ENCODE measurements at regions not wholly inside any gene's neighbourhood (a gene's known extent, or its start where the extent isn't known, plus 50 kb on each side); places are given as distances from the start of the nearest gene placed in this dataset.

DNA sequence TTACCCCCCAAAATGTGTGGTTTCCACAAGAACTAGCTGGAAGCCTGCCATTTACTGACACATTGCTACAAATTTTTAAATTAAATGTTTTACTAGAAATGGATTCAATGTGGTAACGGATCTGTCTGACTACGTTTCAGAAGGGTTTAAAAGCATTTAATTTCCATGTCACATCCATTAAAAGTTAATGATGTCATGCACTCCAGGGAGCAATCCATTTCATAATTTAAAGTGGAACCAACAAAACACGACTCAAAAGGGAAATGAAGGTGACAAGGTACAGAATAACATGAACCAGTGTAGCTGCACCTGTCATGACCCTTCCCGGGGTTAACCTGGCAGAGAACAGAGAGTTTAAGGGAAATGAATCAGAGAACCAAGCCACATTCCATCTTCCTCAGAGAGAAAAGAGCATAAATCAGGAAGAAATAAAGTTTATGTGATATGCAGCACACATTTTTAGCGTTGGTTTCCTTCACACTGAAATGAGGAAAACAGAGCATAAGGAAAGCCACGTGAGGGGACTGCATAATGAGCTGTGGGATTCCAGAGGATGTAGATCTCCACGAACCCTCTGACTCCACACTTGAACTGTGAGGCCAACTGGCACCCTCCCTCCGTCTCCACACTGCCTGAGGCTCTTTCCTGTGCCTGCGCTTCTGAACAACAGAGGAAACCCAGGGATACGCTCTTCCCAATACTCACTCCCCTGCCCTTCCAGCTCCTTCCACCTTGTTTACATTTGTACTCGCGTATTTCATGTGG lies 170.3 kb upstream of the AHI1 start:
- H3K27ac ChIP-seq (ENCODE audit: insufficient read depth, low read length), result peak overlapping the region; percentile 1
- no peaks in the 10 kb centered on the region for H4K20me1 ChIP-seq (ENCODE audit: control insufficient read depth, extremely low read depth, insufficient read depth, low read length)
- H3K4me1 ChIP-seq (ENCODE audit: control insufficient read depth, extremely low read depth, insufficient read depth, low read length), result peaks cover 3% of the 10 kb centered on the region
- H3K9me3 ChIP-seq (ENCODE audit: control insufficient read depth, insufficient read depth, low read depth, low read length), result no peaks in the 10 kb centered on the region
- no peak overlapping the region for H3K9ac ChIP-seq (ENCODE audit: insufficient read depth, low read length)
- peak overlapping the region; percentile 89 for H2AFZ ChIP-seq (ENCODE audit: low read length)
- TF ChIP-seq EZH2 (IDR thresholded peaks at IDR 0.05; ENCODE audit: low read length, missing control alignments), result no peak
- TF ChIP-seq, protein P1, sequence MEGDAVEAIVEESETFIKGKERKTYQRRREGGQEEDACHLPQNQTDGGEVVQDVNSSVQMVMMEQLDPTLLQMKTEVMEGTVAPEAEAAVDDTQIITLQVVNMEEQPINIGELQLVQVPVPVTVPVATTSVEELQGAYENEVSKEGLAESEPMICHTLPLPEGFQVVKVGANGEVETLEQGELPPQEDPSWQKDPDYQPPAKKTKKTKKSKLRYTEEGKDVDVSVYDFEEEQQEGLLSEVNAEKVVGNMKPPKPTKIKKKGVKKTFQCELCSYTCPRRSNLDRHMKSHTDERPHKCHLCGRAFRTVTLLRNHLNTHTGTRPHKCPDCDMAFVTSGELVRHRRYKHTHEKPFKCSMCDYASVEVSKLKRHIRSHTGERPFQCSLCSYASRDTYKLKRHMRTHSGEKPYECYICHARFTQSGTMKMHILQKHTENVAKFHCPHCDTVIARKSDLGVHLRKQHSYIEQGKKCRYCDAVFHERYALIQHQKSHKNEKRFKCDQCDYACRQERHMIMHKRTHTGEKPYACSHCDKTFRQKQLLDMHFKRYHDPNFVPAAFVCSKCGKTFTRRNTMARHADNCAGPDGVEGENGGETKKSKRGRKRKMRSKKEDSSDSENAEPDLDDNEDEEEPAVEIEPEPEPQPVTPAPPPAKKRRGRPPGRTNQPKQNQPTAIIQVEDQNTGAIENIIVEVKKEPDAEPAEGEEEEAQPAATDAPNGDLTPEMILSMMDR (conservative IDR thresholded peaks at IDR 0.05 in 1 of 2, IDR thresholded peaks at IDR 0.05 in 1 of 2; ENCODE audit: low read depth in 1 of 2, low read length in 2 of 2), result peak in 1 of 2 donors; percentile 8
- H3K4me2 ChIP-seq (ENCODE audit: extremely low read depth, insufficient read depth, low read length), result peak overlapping the region; percentile 87
- peak; percentile 51 to 79 for DNase-seq (ENCODE audit: low read depth in 2 of 2)
- no peaks in the 10 kb centered on the region for H3K27me3 ChIP-seq (ENCODE audit: control insufficient read depth, insufficient read depth, low read length)
- H3K36me3 ChIP-seq (ENCODE audit: control insufficient read depth, insufficient read depth, low read length), result no peaks in the 10 kb centered on the region
- no peaks in the 10 kb centered on the region for H3K79me2 ChIP-seq (ENCODE audit: control insufficient read depth, insufficient read depth, low read length)
- peak overlapping the region in 3 of 4 experiments; percentile 1 to 20 (median 14) for H3K4me3 ChIP-seq (replicated peaks in 1 of 4; ENCODE audit: control extremely low read depth in 1 of 4, insufficient read depth in 1 of 4, low read depth in 3 of 4, low read length in 4 of 4)

- Histone ChIP-seq H3K27me3 (ENCODE audit: control insufficient read depth, insufficient read depth, low read length) (no peaks in the 10 kb centered on the region), H3K27ac (ENCODE audit: insufficient read depth, low read length) (no peak overlapping the region), H3K9ac (ENCODE audit: insufficient read depth, low read length) (no peak overlapping the region), H3K9me3 (ENCODE audit: control insufficient read depth, insufficient read depth, low read depth, low read length) (no peaks in the 10 kb centered on the region), H3K4me1 (ENCODE audit: control insufficient read depth, extremely low read depth, insufficient read depth, low read length) (peaks cover 7% of the 10 kb centered on the region), H3K4me3 (replicated peaks in 1 of 4; ENCODE audit: control extremely low read depth in 1 of 4, insufficient read depth in 1 of 4, low read depth in 3 of 4, low read length in 4 of 4) (no peak overlapping the region), H3K36me3 (ENCODE audit: control insufficient read depth, insufficient read depth, low read length) (no peaks in the 10 kb centered on the region), H3K4me2 (ENCODE audit: extremely low read depth, insufficient read depth, low read length) (no peak overlapping the region), H2AFZ (ENCODE audit: low read length) (no peak overlapping the region), H3K79me2 (ENCODE audit: control insufficient read depth, insufficient read depth, low read length) (no peaks in the 10 kb centered on the region), H4K20me1 (ENCODE audit: control insufficient read depth, extremely low read depth, insufficient read depth, low read length) (no peaks in the 10 kb centered on the region)
- DNase-seq (ENCODE audit: low read depth in 2 of 2), result no peak
- no peak for TF ChIP-seq EZH2 (IDR thresholded peaks at IDR 0.05; ENCODE audit: low read length, missing control alignments)
- TF ChIP-seq, protein P1 (conservative IDR thresholded peaks at IDR 0.05 in 1 of 2, IDR thresholded peaks at IDR 0.05 in 1 of 2; ENCODE audit: low read depth in 1 of 2, low read length in 2 of 2), result no peak
Measured at GRCh38 chr6:135672256-135672655, 174.7 kb upstream of the AHI1 start.

DNA sequence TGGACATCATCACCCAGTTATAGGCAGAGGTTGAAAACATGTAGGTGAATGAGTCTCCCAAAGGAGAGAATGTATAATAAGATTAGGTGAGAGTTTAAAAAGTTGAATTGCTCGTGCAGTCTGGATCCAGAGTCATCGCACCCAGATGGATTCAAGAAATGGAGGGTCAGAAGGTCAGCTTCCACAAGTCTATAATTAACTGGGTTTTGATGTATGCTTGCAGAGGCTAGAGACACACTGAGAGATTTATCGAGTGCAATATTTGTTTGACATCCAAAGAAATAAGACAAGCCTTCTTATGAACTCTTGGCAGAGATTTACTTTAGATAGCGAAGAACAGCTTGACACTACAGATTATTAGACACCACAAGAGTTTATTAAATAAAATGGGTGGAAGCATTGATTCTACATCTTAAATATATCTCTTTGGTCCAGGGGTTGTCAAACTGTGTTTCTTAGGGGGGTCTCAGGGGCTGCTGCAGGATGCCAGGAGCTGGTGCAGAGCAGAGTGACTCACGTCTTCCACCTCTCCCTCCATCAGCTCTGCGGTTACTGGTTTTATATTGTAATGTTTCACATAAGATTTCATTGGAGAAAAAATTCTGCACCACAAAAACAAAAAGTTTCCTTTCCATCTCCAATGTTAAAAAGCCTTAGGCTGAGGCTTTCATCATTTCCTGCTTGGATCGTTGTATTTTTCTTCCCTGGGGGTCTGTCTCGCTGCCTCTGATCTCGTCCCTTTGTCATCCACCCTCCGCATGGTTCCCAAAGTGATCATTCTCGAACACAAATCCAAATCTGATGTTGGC lies 176.2 kb upstream of the AHI1 start:
- TF ChIP-seq, protein P1 (conservative IDR thresholded peaks at IDR 0.05 in 1 of 2, IDR thresholded peaks at IDR 0.05 in 1 of 2; ENCODE audit: low read depth in 1 of 2, low read length in 2 of 2), result no peak
- TF ChIP-seq EZH2 (IDR thresholded peaks at IDR 0.05; ENCODE audit: low read length, missing control alignments), result no peak
- peak overlapping the region; percentile 5 for H2AFZ ChIP-seq (ENCODE audit: low read length)
- H3K4me2 ChIP-seq (ENCODE audit: extremely low read depth, insufficient read depth, low read length), result peak overlapping the region; percentile 29

More for the DNA sequence above, 176.2 kb upstream of the AHI1 start:
- peak; percentile 65 to 94 for DNase-seq (ENCODE audit: low read depth in 2 of 2)
- Histone ChIP-seq H3K27ac (ENCODE audit: insufficient read depth, low read length) (no peak overlapping the region), H3K27me3 (ENCODE audit: control insufficient read depth, insufficient read depth, low read length) (no peaks in the 10 kb centered on the region), H3K9me3 (ENCODE audit: control insufficient read depth, insufficient read depth, low read depth, low read length) (no peaks in the 10 kb centered on the region), H3K4me1 (ENCODE audit: control insufficient read depth, extremely low read depth, insufficient read depth, low read length) (peaks cover 4% of the 10 kb centered on the region), H3K4me3 (replicated peaks in 1 of 4; ENCODE audit: control extremely low read depth in 1 of 4, insufficient read depth in 1 of 4, low read depth in 3 of 4, low read length in 4 of 4) (no peak overlapping the region), H3K36me3 (ENCODE audit: control insufficient read depth, insufficient read depth, low read length) (no peaks in the 10 kb centered on the region), H3K79me2 (ENCODE audit: control insufficient read depth, insufficient read depth, low read length) (no peaks in the 10 kb centered on the region), H3K9ac (ENCODE audit: insufficient read depth, low read length) (no peak overlapping the region), H4K20me1 (ENCODE audit: control insufficient read depth, extremely low read depth, insufficient read depth, low read length) (no peaks in the 10 kb centered on the region)
